GM10266 (cell line): ENCODE measurements at regions not wholly inside any gene's neighbourhood (a gene's known extent, or its start where the extent isn't known, plus 50 kb on each side); places are given as distances from the start of the nearest gene placed in this dataset.
"Not testable (repeated sequence)": the region's sequence is repeated elsewhere in the genome, so short reads cannot be mapped to it uniquely, and the experiment has no call there.

ENCODE experiments used
- DNase-seq: peaks from one replicate; pipeline ENCODE4 v3.0.0; 2012; ENCODE audit errors: extremely low spot score
- TF ChIP-seq, protein P1 (sequence below): IDR thresholded peaks from 2 replicates; pipeline ENCODE4 v1.5.1; 2012; ENCODE audit warnings: mild to moderate bottlenecking, low read depth; ENCODE audit not compliant: control insufficient read depth, insufficient read depth; ENCODE audit errors: missing control alignments

DNA sequence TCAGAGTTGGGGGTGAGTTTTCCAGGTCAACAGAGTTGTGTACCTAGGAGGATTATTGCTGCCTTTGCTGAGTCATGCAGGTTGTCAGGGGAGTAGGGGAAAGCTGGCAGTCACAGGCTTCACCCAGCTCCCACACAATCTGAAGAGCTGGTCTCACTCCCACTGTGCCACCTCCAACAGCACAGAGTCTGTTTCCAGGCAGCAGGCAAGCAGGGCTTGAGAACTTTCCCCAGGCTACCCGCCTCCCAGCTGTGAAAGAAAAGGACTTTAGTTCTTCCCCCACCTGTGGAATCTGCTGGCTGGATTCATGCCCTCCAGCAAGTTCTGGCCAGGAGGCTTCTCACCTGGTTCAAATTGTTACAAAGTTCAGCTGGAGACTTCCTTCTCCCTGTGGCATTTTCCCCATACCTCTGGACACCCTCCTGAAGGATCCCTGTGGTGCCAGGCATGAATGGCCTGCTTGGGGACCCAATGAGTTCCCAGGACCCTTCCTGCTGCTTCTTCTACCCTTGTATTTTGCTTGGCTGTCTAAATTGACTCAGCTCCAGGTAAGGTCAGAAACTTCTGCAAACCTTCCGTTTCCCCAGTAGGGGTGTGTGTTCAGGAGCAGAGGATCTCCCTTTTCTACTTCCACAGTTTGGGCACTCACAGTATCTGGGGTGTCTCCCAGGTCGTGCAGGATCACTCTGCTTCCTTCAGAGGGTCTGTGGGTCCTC is 378.1 kb upstream of the MAN1A1 start:
- TF ChIP-seq, protein P1, sequence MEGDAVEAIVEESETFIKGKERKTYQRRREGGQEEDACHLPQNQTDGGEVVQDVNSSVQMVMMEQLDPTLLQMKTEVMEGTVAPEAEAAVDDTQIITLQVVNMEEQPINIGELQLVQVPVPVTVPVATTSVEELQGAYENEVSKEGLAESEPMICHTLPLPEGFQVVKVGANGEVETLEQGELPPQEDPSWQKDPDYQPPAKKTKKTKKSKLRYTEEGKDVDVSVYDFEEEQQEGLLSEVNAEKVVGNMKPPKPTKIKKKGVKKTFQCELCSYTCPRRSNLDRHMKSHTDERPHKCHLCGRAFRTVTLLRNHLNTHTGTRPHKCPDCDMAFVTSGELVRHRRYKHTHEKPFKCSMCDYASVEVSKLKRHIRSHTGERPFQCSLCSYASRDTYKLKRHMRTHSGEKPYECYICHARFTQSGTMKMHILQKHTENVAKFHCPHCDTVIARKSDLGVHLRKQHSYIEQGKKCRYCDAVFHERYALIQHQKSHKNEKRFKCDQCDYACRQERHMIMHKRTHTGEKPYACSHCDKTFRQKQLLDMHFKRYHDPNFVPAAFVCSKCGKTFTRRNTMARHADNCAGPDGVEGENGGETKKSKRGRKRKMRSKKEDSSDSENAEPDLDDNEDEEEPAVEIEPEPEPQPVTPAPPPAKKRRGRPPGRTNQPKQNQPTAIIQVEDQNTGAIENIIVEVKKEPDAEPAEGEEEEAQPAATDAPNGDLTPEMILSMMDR = no peak
- no peak for DNase-seq

DNA sequence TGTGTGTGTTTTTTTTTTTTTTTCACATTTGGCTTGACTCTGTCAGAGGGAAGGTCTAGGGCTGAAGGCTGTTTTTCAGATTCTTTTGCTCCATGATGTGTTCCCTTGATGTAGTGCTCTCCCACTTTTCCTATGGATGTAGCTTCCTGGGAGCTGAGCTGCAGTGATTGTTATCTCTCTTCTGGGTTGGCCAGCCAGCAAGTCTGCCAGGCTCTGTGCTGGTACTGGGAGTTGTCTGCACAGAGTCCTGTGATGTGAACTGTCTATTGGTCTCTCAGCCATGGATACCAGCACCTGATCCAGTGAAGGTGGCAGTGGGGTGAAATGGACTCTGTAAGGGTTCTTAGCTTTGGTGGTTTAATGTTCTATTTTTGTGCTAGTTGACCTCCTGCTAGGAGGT is 377.4 kb upstream of the MAN1A1 start:
- not testable (repeated sequence) for DNase-seq

DNA sequence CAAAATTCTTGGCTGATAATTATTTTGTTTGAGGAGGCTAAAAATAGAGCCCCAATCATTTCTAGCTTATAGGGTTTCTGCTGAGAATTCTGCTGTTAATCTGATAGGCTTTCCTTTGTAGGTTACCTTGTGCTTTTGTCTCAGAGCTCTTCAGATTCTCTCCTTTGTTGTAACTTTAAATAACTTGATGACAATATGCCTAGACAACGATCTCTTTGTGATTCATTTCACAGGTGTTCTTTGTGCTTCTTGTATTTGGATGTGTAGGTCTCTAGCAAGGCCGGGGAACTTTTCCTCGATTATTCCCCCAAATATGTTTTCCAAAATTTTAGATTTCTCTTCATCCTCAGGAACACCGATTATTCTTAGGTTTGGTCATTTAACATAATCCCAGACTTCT is 376.5 kb upstream of the MAN1A1 start:
- no peak for DNase-seq
- TF ChIP-seq, protein P1 = no peak

DNA sequence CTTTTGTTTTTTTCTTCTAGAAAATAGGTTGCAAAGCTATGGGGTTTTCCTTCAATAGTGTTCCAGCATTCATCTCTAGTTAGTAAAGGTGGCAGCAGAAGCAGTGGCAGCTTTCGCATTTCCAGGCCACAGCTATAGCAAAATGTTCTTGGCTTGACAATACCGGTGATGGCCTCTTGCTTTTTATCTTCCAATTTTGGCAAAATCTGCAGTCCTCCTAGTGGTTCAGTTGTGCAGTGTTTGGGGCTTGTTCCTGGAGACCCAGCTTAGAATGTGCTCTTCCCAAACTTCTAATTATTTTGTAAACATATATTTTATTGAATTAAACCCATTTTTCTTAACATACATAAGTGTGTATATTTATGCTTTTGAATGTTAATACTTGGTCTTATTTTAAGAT is 370.6 kb upstream of the MAN1A1 start:
- no peak for DNase-seq
- TF ChIP-seq, protein P1 = no peak

DNA sequence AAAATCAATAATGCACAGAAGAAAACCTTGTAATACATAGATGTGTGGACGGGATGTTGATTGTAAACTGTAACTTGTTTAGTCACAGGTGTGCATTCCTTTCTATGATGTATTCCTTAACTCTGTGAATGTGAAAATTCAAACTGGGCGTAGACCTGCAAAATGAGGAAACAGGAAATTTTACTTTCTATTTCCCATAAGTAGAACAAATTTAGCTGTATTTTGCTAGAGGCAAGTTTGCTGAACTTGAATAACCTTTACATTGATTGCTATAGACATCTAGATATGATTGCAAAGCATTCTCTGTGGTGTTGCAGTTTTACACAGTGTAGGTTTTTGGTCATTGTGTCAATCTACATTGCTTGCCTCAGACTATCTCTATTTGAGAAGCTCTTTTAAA is 368.4 kb upstream of the MAN1A1 start:
- DNase-seq = no peak
- TF ChIP-seq, protein P1 = no peak

DNA sequence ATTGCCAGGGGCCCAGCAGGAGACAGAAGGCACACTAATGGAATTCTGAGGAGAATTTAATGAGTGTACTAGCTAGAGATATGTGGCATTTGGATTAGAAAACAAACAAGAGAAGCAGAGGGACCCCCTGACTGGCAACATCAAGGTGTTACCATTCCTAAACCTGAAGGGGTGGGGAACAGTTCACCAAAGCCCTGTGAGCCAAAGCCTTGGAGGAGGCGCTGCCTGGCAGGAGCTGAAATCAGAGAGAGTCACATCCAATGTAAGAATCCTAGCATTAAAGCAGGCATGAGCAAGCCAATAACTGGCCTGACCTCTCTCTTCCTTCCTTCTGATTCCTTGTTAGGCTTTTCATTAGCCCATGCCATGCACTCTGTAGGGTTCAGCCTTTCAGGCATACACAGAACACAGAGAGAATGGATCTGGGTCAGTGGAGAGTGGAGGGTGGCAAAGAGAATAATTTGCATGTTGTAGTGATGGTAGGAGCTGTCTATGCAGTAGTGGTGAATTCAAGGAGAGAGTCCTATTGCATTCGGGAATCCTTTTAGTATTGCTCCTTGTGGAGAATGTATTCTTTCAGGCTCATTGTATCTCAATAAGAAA is 367.2 kb upstream of the MAN1A1 start:
- DNase-seq = no peak
- TF ChIP-seq, protein P1 = no peak

DNA sequence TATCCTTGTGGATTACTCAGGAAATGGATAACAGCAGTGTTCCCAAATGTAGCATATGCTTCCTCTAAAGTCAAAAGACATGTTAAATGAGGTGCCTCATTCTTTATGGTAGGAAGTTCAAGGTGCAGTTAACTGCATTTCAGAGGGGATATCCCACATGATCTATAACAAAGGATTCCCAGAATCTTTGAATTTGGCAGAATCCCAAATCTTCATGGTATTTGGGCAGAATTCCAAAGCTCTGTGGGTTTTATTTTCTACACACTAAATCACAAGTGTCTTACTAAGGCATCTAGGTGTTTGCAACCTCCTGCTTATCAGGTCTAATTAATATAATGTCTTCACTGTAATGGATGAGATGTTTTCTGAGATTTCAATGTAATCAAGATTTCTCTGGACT is 364.3 kb upstream of the MAN1A1 start:
- DNase-seq = no peak
- TF ChIP-seq, protein P1 = no peak
